HG03025 (cell line): ENCODE measurements at regions not wholly inside any gene's neighbourhood (a gene's known extent, or its start where the extent isn't known, plus 50 kb on each side); places are given as distances from the start of the nearest gene placed in this dataset.

ENCODE experiments used
- ATAC-seq: cut with Tn5 transposase; IDR thresholded peaks from one replicate; pipeline ENCODE4 v1.9.1; 2021; ENCODE audit warnings: mild to moderate bottlenecking, moderate library complexity; ENCODE audit not compliant: unreplicated experiment, low FRiP score

GRCh38 chr18:60445341-60445740 is 72.8 kb upstream of the MC4R start:
- ATAC-seq: no peak

GRCh38 chr18:60446821-60447220 is 74.2 kb upstream of the MC4R start:
- no peak for ATAC-seq

GRCh38 chr18:60448487-60449267 is 76.1 kb upstream of the MC4R start:
- ATAC-seq: no peak

GRCh38 chr18:60452421-60452820 is 79.8 kb upstream of the MC4R start:
- no peak for ATAC-seq

- ATAC-seq: no peak
These were observed 94.1 kb upstream of the MC4R start for GRCh38 chr18:60466677-60467076.

- no peak for ATAC-seq
These were observed 97.0 kb upstream of the MC4R start for GRCh38 chr18:60469387-60470100.

- ATAC-seq: no peak
These were observed 99.1 kb upstream of the MC4R start for GRCh38 chr18:60471652-60472051.

GRCh38 chr18:60485201-60485600 is 112.6 kb upstream of the MC4R start:
- ATAC-seq: no peak

- no peak for ATAC-seq
These were observed 120.5 kb upstream of the MC4R start for GRCh38 chr18:60493066-60493465.

- ATAC-seq: no peak
These were observed 127.1 kb upstream of the MC4R start for GRCh38 chr18:60499675-60500074.

- no peak for ATAC-seq
These were observed 128.4 kb upstream of the MC4R start for GRCh38 chr18:60500960-60501359.

GRCh38 chr18:60502591-60502990 is 130.0 kb upstream of the MC4R start:
- ATAC-seq: no peak

GRCh38 chr18:60503199-60503598 is 130.6 kb upstream of the MC4R start:
- ATAC-seq: no peak

GRCh38 chr18:60506190-60506589 is 133.6 kb upstream of the MC4R start:
- ATAC-seq: no peak

- ATAC-seq: no peak
These were observed 134.1 kb upstream of the MC4R start for GRCh38 chr18:60506682-60507081.

GRCh38 chr18:60508108-60508507 is 135.5 kb upstream of the MC4R start:
- ATAC-seq: no peak

GRCh38 chr18:60534538-60534937 is 162.0 kb upstream of the MC4R start:
- no peak for ATAC-seq

- ATAC-seq: no peak
These were observed 164.5 kb upstream of the MC4R start for GRCh38 chr18:60537074-60537473.

GRCh38 chr18:60538891-60539290 is 166.3 kb upstream of the MC4R start:
- ATAC-seq: no peak

- ATAC-seq: no peak
These were observed 169.1 kb upstream of the MC4R start for GRCh38 chr18:60541661-60542060.

- no peak for ATAC-seq
These were observed 171.1 kb upstream of the MC4R start for GRCh38 chr18:60543646-60544045.

GRCh38 chr18:60549338-60549960 is 176.9 kb upstream of the MC4R start:
- no peak for ATAC-seq
